ENCODE measurements at regions not wholly inside any gene's neighbourhood (a gene's known extent, or its start where the extent isn't known, plus 50 kb on each side); places are given as distances from the start of the nearest gene placed in this dataset.

DNA sequence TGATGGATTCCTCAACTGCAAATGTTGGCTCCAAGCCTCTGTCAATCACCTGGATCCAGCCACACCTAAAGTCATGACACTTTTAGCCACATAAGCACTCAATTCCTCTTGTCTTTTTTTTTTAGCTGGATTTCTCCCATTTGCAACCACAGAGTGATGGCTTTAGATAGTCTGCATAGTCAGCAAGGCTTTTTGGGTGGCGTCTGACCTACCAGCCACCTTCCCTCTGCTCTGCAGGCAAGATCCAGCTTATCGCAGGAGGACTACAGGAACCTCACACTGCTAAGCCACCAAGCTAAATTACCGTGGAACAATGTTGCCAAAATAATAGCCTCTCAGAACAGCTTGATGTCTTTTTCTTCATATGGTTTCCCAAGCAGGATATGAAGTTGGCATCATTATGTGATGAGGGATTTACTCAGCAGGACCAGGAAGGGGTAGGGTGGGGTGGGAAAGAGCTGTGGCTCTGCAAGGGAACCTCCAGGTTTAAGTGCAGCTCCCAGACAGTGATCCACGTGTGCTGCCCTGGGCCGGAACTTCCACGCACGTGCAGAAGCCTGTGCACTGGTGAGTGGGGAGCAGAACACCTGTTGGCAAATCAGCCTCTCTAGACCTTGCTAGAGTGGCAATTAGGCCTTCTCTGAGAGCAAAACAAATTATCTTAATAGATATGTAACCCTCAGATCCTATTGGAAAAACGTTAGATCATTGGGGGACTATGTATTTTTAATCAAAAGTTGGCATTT, 170.6 kb upstream of the NCK2 start:
- Mint-ChIP-seq H3K27me3 (ENCODE audit: low read depth) (no peaks in the 10 kb centered on the region; the same call in 1 of the 2 replicates), H3K4me3 (no peak overlapping the region), H3K36me3 (no peaks in the 10 kb centered on the region), H3K27ac (no peak overlapping the region), H3K4me1 (peaks cover 18% of the 10 kb centered on the region), H3K9me3 (peaks cover 4% of the 10 kb centered on the region; the same call in 1 of the 2 replicates)
- TF ChIP-seq ATF1 (CRISPR knock-in tag; IDR thresholded peaks at IDR 0.05) (no peak), ZNF416 (CRISPR knock-in tag; IDR thresholded peaks at IDR 0.05) (no peak), HMGA2 (CRISPR knock-in tag; IDR thresholded peaks at IDR 0.05) (no peak), NFYB (CRISPR knock-in tag; conservative IDR thresholded peaks at IDR 0.05; ENCODE audit: low read depth) (no peak), OVOL2 (CRISPR knock-in tag; IDR thresholded peaks at IDR 0.05; ENCODE audit: borderline replicate concordance) (no peak), ZNF138 (CRISPR knock-in tag; conservative IDR thresholded peaks at IDR 0.05) (no peak)
- TF ChIP-seq, protein P1, sequence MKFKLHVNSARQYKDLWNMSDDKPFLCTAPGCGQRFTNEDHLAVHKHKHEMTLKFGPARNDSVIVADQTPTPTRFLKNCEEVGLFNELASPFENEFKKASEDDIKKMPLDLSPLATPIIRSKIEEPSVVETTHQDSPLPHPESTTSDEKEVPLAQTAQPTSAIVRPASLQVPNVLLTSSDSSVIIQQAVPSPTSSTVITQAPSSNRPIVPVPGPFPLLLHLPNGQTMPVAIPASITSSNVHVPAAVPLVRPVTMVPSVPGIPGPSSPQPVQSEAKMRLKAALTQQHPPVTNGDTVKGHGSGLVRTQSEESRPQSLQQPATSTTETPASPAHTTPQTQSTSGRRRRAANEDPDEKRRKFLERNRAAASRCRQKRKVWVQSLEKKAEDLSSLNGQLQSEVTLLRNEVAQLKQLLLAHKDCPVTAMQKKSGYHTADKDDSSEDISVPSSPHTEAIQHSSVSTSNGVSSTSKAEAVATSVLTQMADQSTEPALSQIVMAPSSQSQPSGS (CRISPR knock-in tag; IDR thresholded peaks at IDR 0.05; ENCODE audit: borderline replicate concordance, low read depth): no peak
- CTCF ChIA-PET: interaction anchor here (0.6 kb wide), 1 partner anchor 368 kb away, joined by 3 read pairs; no protein-coding TSS in a partner anchor
- POLR2A ChIA-PET: interaction anchor here (1.0 kb wide), 1 partner anchor 9 kb away, joined by 3 read pairs; no protein-coding TSS in a partner anchor
- no peak for ATAC-seq
- DNase-seq (ENCODE audit: low spot score): no peak

DNA sequence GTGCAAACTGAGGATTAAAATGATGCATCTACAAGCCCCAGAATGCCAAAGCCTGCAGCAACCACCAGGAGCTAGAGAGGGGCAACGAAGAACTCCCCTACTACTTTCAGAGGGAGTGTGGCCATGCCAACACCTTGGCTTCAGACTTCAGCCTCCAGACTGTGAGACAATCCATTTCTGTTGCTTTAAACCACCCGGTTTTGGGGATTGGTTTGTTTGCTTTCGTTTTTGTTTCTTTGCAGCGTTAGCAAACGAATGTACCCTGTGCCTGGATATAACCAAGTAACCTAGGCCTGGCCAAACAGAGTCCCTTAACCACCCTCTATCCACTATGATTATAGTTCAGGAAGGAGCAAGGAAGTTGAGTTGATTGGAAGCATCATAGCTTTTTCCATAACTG, 171.2 kb upstream of the NCK2 start:
- H3K9me3 Mint-ChIP-seq: peaks cover 4% of the 10 kb centered on the region; the same call in 1 of the 2 replicates
- H3K4me3 Mint-ChIP-seq: no peak overlapping the region
- TF ChIP-seq, protein P2, sequence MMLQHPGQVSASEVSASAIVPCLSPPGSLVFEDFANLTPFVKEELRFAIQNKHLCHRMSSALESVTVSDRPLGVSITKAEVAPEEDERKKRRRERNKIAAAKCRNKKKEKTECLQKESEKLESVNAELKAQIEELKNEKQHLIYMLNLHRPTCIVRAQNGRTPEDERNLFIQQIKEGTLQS (CRISPR knock-in tag; conservative IDR thresholded peaks at IDR 0.05): no peak
- TF ChIP-seq, protein P3, sequence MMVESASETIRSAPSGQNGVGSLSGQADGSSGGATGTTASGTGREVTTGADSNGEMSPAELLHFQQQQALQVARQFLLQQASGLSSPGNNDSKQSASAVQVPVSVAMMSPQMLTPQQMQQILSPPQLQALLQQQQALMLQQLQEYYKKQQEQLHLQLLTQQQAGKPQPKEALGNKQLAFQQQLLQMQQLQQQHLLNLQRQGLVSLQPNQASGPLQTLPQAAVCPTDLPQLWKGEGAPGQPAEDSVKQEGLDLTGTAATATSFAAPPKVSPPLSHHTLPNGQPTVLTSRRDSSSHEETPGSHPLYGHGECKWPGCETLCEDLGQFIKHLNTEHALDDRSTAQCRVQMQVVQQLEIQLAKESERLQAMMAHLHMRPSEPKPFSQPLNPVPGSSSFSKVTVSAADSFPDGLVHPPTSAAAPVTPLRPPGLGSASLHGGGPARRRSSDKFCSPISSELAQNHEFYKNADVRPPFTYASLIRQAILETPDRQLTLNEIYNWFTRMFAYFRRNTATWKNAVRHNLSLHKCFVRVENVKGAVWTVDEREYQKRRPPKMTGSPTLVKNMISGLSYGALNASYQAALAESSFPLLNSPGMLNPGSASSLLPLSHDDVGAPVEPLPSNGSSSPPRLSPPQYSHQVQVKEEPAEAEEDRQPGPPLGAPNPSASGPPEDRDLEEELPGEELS (CRISPR knock-in tag; IDR thresholded peaks at IDR 0.05): no peak
- TF ChIP-seq, protein P4, sequence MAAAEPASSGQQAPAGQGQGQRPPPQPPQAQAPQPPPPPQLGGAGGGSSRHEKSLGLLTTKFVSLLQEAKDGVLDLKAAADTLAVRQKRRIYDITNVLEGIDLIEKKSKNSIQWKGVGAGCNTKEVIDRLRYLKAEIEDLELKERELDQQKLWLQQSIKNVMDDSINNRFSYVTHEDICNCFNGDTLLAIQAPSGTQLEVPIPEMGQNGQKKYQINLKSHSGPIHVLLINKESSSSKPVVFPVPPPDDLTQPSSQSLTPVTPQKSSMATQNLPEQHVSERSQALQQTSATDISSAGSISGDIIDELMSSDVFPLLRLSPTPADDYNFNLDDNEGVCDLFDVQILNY (CRISPR knock-in tag; IDR thresholded peaks at IDR 0.05): no peak
- TF ChIP-seq, protein P5, sequence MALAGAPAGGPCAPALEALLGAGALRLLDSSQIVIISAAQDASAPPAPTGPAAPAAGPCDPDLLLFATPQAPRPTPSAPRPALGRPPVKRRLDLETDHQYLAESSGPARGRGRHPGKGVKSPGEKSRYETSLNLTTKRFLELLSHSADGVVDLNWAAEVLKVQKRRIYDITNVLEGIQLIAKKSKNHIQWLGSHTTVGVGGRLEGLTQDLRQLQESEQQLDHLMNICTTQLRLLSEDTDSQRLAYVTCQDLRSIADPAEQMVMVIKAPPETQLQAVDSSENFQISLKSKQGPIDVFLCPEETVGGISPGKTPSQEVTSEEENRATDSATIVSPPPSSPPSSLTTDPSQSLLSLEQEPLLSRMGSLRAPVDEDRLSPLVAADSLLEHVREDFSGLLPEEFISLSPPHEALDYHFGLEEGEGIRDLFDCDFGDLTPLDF (CRISPR knock-in tag; IDR thresholded peaks at IDR 0.05): no peak
- TF ChIP-seq RORB (CRISPR knock-in tag; IDR thresholded peaks at IDR 0.05): no peak
- no peak for TF ChIP-seq FOXP1 (CRISPR knock-in tag; IDR thresholded peaks at IDR 0.05; ENCODE audit: borderline replicate concordance)
- TF ChIP-seq, protein P6, sequence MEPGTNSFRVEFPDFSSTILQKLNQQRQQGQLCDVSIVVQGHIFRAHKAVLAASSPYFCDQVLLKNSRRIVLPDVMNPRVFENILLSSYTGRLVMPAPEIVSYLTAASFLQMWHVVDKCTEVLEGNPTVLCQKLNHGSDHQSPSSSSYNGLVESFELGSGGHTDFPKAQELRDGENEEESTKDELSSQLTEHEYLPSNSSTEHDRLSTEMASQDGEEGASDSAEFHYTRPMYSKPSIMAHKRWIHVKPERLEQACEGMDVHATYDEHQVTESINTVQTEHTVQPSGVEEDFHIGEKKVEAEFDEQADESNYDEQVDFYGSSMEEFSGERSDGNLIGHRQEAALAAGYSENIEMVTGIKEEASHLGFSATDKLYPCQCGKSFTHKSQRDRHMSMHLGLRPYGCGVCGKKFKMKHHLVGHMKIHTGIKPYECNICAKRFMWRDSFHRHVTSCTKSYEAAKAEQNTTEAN (CRISPR knock-in tag; IDR thresholded peaks at IDR 0.05): no peak
- TF ChIP-seq, protein P7, sequence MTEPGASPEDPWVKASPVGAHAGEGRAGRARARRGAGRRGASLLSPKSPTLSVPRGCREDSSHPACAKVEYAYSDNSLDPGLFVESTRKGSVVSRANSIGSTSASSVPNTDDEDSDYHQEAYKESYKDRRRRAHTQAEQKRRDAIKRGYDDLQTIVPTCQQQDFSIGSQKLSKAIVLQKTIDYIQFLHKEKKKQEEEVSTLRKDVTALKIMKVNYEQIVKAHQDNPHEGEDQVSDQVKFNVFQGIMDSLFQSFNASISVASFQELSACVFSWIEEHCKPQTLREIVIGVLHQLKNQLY (CRISPR knock-in tag; IDR thresholded peaks at IDR 0.05): no peak
- TF ChIP-seq ZNF671 (CRISPR knock-in tag; IDR thresholded peaks at IDR 0.05): no peak
- POLR2A ChIA-PET: interaction anchor here (1.0 kb wide), 1 partner anchor 9 kb away, joined by 3 read pairs; no protein-coding TSS in a partner anchor
- H3K27ac Mint-ChIP-seq: no peak overlapping the region
- CTCF ChIA-PET: interaction anchor here (0.6 kb wide), 1 partner anchor 368 kb away, joined by 3 read pairs; no protein-coding TSS in a partner anchor
- no peak for ATAC-seq
- H3K27me3 Mint-ChIP-seq (ENCODE audit: low read depth): no peaks in the 10 kb centered on the region; the same call in 1 of the 2 replicates
- no peaks in the 10 kb centered on the region for H3K36me3 Mint-ChIP-seq
- DNase-seq (ENCODE audit: low spot score): no peak
- H3K4me1 Mint-ChIP-seq: peaks cover 18% of the 10 kb centered on the region

All from WTC11 (cell line).